ENCODE measurements at regions not wholly inside any gene's neighbourhood (a gene's known extent, or its start where the extent isn't known, plus 50 kb on each side); places are given as distances from the start of the nearest gene placed in this dataset.
A peak's percentile ranks its signal among the peaks of the same experiment; 100 is the strongest.

DNA sequence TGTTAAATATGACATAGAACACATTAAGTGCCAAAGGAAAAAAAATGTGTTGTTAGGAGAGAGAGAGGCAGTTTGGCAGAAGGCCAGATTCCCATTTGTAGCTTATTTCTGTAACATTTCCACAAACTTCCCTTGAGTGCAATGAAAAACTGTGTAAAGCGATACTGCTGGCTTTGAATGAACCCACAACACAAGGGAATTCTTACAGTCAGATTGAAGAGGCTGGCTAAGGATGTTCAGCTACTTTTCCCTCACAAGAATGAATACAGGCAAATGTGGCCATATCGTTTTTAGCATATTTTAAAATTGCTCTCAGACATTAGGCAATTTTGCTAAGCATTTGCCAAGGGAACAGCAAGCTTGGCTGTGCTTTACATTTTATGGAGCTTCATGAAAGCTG, 614.1 kb upstream of the FZD8 start:
- 26% methylated on average over 2 of the region's 2 CpGs for WGBS

DNA sequence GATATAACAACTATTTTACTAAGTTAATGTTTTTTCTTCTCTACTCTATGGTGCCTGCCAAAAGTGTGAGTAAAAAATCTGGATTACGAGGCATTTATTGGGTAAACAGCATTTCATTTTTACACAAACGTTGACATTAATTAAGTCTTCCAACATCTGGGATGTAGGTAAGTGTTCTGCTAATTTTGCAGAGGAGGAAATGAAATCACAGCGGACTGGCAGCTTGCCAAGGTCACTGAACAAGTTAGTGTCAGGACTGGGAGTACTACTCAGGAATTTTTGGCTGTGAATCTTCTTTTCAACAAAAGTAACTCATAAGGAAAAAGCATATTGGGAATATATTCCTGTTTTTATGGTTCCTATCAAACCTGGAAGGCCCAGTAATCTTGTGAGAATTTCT, 612.1 kb upstream of the FZD8 start:
- DNase-seq (ENCODE audit: low spot score in 2 of 2) = peak in 1 of 2 donors; percentile 83
- peaks cover 9% of the 10 kb centered on the region for H3K4me1 ChIP-seq

More for the DNA sequence above, 614.1 kb upstream of the FZD8 start:
- DNase-seq (ENCODE audit: low spot score in 2 of 2) = no peak
- TF ChIP-seq POLR2AphosphoS5 (IDR thresholded peaks at IDR 0.05) (no peak), EP300 (IDR thresholded peaks at IDR 0.05) (no peak), POLR2A (IDR thresholded peaks at IDR 0.05) (no peak)
- TF ChIP-seq, protein P1, sequence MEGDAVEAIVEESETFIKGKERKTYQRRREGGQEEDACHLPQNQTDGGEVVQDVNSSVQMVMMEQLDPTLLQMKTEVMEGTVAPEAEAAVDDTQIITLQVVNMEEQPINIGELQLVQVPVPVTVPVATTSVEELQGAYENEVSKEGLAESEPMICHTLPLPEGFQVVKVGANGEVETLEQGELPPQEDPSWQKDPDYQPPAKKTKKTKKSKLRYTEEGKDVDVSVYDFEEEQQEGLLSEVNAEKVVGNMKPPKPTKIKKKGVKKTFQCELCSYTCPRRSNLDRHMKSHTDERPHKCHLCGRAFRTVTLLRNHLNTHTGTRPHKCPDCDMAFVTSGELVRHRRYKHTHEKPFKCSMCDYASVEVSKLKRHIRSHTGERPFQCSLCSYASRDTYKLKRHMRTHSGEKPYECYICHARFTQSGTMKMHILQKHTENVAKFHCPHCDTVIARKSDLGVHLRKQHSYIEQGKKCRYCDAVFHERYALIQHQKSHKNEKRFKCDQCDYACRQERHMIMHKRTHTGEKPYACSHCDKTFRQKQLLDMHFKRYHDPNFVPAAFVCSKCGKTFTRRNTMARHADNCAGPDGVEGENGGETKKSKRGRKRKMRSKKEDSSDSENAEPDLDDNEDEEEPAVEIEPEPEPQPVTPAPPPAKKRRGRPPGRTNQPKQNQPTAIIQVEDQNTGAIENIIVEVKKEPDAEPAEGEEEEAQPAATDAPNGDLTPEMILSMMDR (IDR thresholded peaks at IDR 0.05) = no peak
- Histone ChIP-seq H3K27me3 (no peaks in the 10 kb centered on the region), H3K36me3 (no peaks in the 10 kb centered on the region), H3K9me3 (no peaks in the 10 kb centered on the region), H3K4me1 (peaks cover 9% of the 10 kb centered on the region), H3K27ac (no peak overlapping the region), H3K4me3 (no peak overlapping the region)

DNA sequence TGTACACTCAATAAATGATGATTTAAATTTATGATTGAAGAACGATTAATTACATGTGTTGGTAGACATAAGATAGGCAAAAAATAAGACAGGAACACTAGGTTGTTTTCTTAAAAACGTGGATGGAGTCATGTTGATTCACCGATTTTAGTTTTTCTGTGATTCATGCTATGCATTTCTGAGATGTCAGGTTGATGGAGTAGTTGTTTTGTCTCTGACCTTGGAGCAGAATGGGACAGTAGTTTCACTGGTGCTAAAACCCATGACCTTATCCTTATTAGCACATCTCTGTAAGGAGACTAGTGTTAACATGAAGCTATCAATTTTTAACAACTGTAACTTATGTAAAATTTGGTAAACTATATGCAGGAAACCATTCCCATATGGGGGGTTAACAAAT, 611.6 kb upstream of the FZD8 start:
- no peak for TF ChIP-seq EP300 (IDR thresholded peaks at IDR 0.05)
- WGBS = 84% methylated on average over 3 of the region's 3 CpGs
- Histone ChIP-seq H3K9me3 (no peaks in the 10 kb centered on the region), H3K4me3 (no peak overlapping the region), H3K4me1 (peaks cover 9% of the 10 kb centered on the region), H3K36me3 (no peaks in the 10 kb centered on the region), H3K27me3 (no peaks in the 10 kb centered on the region), H3K27ac (no peak overlapping the region)
- DNase-seq (ENCODE audit: low spot score in 2 of 2) = no peak

More for the DNA sequence above, 612.1 kb upstream of the FZD8 start:
- Histone ChIP-seq H3K27me3 (no peaks in the 10 kb centered on the region), H3K27ac (no peak overlapping the region), H3K4me3 (no peak overlapping the region), H3K36me3 (no peaks in the 10 kb centered on the region), H3K9me3 (no peaks in the 10 kb centered on the region)
- 28% methylated on average over 3 of the region's 3 CpGs for WGBS
- TF ChIP-seq POLR2A (IDR thresholded peaks at IDR 0.05) (no peak), EP300 (IDR thresholded peaks at IDR 0.05) (no peak), POLR2AphosphoS5 (IDR thresholded peaks at IDR 0.05) (no peak)
- TF ChIP-seq, protein P1 (IDR thresholded peaks at IDR 0.05) = no peak

DNA sequence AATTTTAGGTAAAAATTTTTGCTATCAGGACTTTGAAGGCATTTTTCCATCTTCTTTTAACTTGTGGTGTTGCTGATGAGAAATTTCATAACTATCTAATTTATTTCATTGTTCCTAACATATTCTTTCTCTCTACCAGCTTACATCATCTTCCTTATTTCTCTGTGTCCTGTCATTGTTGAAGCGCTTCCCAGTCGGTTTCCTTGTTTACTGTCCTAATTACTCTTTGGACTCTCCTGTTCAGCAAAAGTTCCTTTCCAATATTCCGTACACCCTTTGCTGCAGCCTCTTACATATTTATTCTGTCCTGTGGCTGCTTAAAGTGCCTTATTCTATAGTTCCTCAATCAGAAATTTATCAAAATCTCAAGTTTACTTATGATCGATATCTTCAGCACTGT, 609.0 kb upstream of the FZD8 start:
- TF ChIP-seq POLR2A (IDR thresholded peaks at IDR 0.05) = no peak
- TF ChIP-seq, protein P1 (IDR thresholded peaks at IDR 0.05) = no peak
- no peak for TF ChIP-seq POLR2AphosphoS5 (IDR thresholded peaks at IDR 0.05)
- TF ChIP-seq EP300 (IDR thresholded peaks at IDR 0.05) = no peak
- Histone ChIP-seq H3K27ac (no peak overlapping the region), H3K27me3 (no peaks in the 10 kb centered on the region), H3K4me1 (peaks cover 3% of the 10 kb centered on the region), H3K9me3 (no peaks in the 10 kb centered on the region), H3K4me3 (no peak overlapping the region), H3K36me3 (no peaks in the 10 kb centered on the region)
- 69% methylated on average over 4 of the region's 4 CpGs for whole genome bisulfite sequencing
- DNase-seq (ENCODE audit: low spot score in 2 of 2) = no peak

DNA sequence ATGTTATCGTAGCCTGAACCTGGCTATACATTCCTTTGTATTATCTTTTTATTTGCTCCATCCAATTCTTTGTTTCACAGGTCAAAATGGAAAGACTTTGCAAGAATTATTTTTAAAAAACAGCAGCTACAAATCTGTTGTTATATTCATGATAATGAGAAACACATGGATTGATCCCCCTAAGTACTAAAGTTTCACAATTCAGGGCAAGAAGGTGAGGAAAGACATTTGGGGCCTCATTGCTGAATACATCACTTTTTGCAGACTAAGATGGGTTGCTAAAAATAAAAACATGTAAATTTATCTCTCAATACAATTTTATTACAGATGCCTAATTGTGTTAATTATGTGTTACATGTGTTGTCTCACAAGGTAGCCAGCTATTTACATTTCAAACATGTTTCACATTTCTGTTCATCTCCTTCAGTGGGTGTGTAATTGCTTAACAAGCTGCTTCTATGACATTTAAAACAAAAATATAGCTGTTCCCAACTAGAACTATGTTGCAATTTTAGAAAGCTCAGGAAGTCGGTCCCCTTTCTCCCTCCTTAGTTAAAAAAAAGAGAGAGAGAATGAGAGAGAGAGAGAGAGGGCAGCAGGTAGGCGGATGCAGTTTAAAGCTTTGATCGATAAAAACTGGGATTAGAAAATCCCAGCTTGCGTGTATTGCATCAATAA, 606.3 kb upstream of the FZD8 start:
- no peak overlapping the region for H3K27ac ChIP-seq
- H3K4me1 ChIP-seq = no peaks in the 10 kb centered on the region
- no peaks in the 10 kb centered on the region for H3K36me3 ChIP-seq
- no peaks in the 10 kb centered on the region for H3K9me3 ChIP-seq
- no peaks in the 10 kb centered on the region for H3K27me3 ChIP-seq
- no peak overlapping the region for H3K4me3 ChIP-seq
- TF ChIP-seq POLR2AphosphoS5 (IDR thresholded peaks at IDR 0.05) = no peak
- TF ChIP-seq, protein P1 (IDR thresholded peaks at IDR 0.05) = no peak
- no peak for TF ChIP-seq EP300 (IDR thresholded peaks at IDR 0.05)
- no peak for TF ChIP-seq POLR2A (IDR thresholded peaks at IDR 0.05)
- WGBS = 79% methylated on average over 5 of the region's 5 CpGs
- no peak for DNase-seq (ENCODE audit: low spot score in 2 of 2)

DNA sequence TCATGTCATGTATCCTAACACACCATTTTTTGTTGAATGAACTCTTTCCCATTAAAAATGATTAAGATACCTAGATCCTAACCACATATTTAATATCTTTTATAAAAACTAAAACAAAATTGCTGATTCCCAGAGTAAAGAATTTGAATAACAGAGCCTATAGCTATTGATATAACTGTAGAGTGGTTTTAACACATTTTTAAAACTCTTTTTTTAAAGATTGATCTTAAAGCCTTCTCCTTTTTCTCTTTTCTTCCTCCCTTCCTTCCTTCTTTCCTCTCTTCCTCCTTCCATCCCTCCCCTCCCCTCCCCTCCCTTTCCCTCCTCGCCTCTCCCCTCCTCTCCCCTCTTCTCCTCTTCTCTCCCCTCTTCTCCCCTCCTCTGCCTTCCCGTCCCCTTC, 605.4 kb upstream of the FZD8 start:
- TF ChIP-seq EP300 (IDR thresholded peaks at IDR 0.05) = no peak
- TF ChIP-seq, protein P1 (IDR thresholded peaks at IDR 0.05) = no peak
- TF ChIP-seq POLR2A (IDR thresholded peaks at IDR 0.05) = no peak
- TF ChIP-seq POLR2AphosphoS5 (IDR thresholded peaks at IDR 0.05) = no peak
- no peaks in the 10 kb centered on the region for H3K9me3 ChIP-seq
- H3K4me3 ChIP-seq = no peak overlapping the region
- H3K27me3 ChIP-seq = no peaks in the 10 kb centered on the region
- H3K27ac ChIP-seq = no peak overlapping the region
- DNase-seq (ENCODE audit: low spot score in 2 of 2) = no peak
- H3K36me3 ChIP-seq = no peaks in the 10 kb centered on the region
- WGBS = 73% methylated on average over 2 of the region's 2 CpGs
- no peaks in the 10 kb centered on the region for H3K4me1 ChIP-seq
